Upper lobe of right lung (tissue), 1 donor: ENCODE measurements at regions not wholly inside any gene's neighbourhood (a gene's known extent, or its start where the extent isn't known, plus 50 kb on each side); places are given as distances from the start of the nearest gene placed in this dataset.

Source experiments
- ATAC-seq: fragments of 200-7000 bp; cut with Tn5 transposase; one replicate; pipeline ENCODE4 v1.9.1; 2020; ENCODE audit warnings: mild to moderate bottlenecking, moderate library complexity
- DNase-seq: peaks from one replicate; pipeline ENCODE4 v3.0.0-alpha.2; 2020
- H3K27ac ChIP-seq: fragments of 200-600 bp; one replicate; pipeline ENCODE4 v1.8.0; 2022
- H3K27me3 ChIP-seq: fragments of 200-600 bp; one replicate; pipeline ENCODE4 v1.8.0; 2022; ENCODE audit warnings: mild to moderate bottlenecking
- H3K36me3 ChIP-seq: fragments of 200-600 bp; one replicate; pipeline ENCODE4 v1.8.0; 2022
- H3K4me1 ChIP-seq: fragments of 200-600 bp; one replicate; pipeline ENCODE4 v1.8.0; 2022
- H3K4me3 ChIP-seq: fragments of 200-600 bp; one replicate; pipeline ENCODE4 v1.8.0; 2022; ENCODE audit warnings: mild to moderate bottlenecking
- H3K9me3 ChIP-seq: fragments of 200-600 bp; one replicate; pipeline ENCODE4 v1.8.0; 2022
- intact Hi-C: fragments of 100-400 bp; cut with DNase I; formaldehyde crosslinking; loops from one replicate; pipeline ENCODE4 v1.11.0; 2022
- TF ChIP-seq, protein P1 (sequence below): fragments of 200-600 bp; IDR thresholded peaks from one replicate; pipeline ENCODE4 v1.8.0; 2022; ENCODE audit warnings: antibody characterized with exemption
- donor health status: DM: no; HTN: yes; CAD: no; lungs with severe emphysema.

GRCh38 chr5:93329756-93330155, 251.3 kb downstream of the NR2F1-AS1 start:
- intact Hi-C loops: no loop called here
- no peaks in the 10 kb centered on the region for H3K4me1 ChIP-seq

GRCh38 chr5:93328833-93329232, 252.2 kb downstream of the NR2F1-AS1 start:
- intact Hi-C loops: no loop called here
- no peaks in the 10 kb centered on the region for H3K27me3 ChIP-seq
- no peak for DNase-seq
- H3K9me3 ChIP-seq: no peaks in the 10 kb centered on the region
- H3K4me3 ChIP-seq: no peak overlapping the region
- H3K27ac ChIP-seq: no peak overlapping the region
- no peaks in the 10 kb centered on the region for H3K36me3 ChIP-seq
- TF ChIP-seq, protein P1, sequence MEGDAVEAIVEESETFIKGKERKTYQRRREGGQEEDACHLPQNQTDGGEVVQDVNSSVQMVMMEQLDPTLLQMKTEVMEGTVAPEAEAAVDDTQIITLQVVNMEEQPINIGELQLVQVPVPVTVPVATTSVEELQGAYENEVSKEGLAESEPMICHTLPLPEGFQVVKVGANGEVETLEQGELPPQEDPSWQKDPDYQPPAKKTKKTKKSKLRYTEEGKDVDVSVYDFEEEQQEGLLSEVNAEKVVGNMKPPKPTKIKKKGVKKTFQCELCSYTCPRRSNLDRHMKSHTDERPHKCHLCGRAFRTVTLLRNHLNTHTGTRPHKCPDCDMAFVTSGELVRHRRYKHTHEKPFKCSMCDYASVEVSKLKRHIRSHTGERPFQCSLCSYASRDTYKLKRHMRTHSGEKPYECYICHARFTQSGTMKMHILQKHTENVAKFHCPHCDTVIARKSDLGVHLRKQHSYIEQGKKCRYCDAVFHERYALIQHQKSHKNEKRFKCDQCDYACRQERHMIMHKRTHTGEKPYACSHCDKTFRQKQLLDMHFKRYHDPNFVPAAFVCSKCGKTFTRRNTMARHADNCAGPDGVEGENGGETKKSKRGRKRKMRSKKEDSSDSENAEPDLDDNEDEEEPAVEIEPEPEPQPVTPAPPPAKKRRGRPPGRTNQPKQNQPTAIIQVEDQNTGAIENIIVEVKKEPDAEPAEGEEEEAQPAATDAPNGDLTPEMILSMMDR: no peak
- no peaks in the 10 kb centered on the region for H3K4me1 ChIP-seq
- no peak for ATAC-seq

More at GRCh38 chr5:93329756-93330155, 251.3 kb downstream of the NR2F1-AS1 start:
- Histone ChIP-seq H3K27ac (no peak overlapping the region), H3K36me3 (no peaks in the 10 kb centered on the region), H3K27me3 (no peaks in the 10 kb centered on the region), H3K9me3 (no peaks in the 10 kb centered on the region), H3K4me3 (no peak overlapping the region)
- ATAC-seq: no peak
- TF ChIP-seq, protein P1: no peak
- no peak for DNase-seq

- no peak for ATAC-seq
- no peaks in the 10 kb centered on the region for H3K4me1 ChIP-seq
- H3K27ac ChIP-seq: no peak overlapping the region
- no peaks in the 10 kb centered on the region for H3K36me3 ChIP-seq
- TF ChIP-seq, protein P1: no peak
- no peaks in the 10 kb centered on the region for H3K27me3 ChIP-seq
- H3K4me3 ChIP-seq: no peak overlapping the region
- no peak for DNase-seq
- H3K9me3 ChIP-seq: no peaks in the 10 kb centered on the region
- intact Hi-C loops: no loop called here
Observed at GRCh38 chr5:93327605-93328004, 253.4 kb downstream of the NR2F1-AS1 start.

DNA sequence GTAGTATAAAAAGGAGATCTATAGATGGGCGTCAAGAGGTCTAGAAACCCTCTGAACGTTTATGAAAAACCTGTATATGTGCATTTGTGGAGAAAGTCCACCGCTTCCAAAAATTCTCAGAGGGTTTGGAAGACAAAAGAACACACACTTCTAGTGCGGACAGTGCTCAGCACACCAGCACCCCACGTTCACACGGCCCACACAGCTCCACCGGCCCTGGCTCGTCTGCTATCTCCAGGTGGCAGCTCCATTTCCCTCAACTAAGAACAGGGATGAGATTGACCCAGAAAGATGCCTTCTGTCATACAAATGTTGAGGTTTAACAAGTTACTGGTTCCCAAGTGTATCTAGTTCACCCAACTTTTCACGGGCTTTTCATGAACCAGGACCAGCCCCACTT, 255.1 kb downstream of the NR2F1-AS1 start:
- no peak for ATAC-seq
- intact Hi-C loops: no loop called here
- no peaks in the 10 kb centered on the region for H3K36me3 ChIP-seq
- no peaks in the 10 kb centered on the region for H3K9me3 ChIP-seq
- TF ChIP-seq, protein P1: no peak
- H3K4me3 ChIP-seq: no peak overlapping the region
- no peak for DNase-seq
- no peak overlapping the region for H3K27ac ChIP-seq
- H3K4me1 ChIP-seq: no peaks in the 10 kb centered on the region
- H3K27me3 ChIP-seq: no peaks in the 10 kb centered on the region

DNA sequence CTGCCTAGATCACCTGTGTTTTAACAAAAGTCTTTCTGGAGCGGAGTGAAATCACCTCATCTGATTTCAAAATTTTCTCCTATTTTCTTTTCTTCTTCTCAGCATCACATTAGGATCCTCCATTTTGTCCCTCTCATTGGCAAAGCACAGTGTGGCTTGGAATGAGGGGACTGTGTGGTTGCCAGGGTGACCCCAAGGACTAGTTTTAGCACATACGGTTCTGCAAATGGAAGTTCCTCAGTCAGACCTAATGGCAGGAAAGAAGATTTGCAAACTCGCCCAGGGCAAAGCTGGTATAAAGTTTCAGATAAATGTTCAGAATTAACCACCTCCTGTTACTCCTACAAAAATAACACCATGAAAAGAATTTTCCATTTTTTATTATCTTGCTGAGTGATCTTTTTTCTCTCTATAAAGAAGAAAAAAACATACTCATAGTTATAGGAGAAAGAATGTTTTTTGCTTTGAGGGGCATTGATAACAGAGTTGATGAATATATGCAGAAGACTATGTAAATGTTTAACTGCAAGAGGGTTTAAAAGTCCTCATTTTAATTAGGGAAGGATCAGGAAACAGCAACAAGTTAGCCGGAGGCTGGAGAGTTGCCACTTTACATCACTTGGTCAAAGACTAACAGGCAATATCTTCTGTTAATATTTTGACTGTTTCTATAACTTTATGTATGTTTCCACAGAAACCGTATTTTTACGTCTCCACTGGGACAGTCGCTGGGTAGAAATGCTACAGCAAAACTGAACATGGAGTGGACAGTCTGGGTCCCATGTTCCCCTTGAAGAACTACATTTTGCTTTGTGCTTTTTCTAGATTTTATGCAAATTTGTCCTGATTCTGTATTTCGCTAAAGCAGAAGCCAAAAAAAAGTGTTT, 257.8 kb downstream of the NR2F1-AS1 start:
- TF ChIP-seq, protein P1: no peak
- intact Hi-C loops: no loop called here
- no peaks in the 10 kb centered on the region for H3K27me3 ChIP-seq
- H3K4me1 ChIP-seq: no peaks in the 10 kb centered on the region
- DNase-seq (no peak), ATAC-seq (no peak)
- H3K9me3 ChIP-seq: no peaks in the 10 kb centered on the region
- H3K27ac ChIP-seq: no peak overlapping the region
- H3K36me3 ChIP-seq: no peaks in the 10 kb centered on the region
- no peak overlapping the region for H3K4me3 ChIP-seq
